Motor neuron (in vitro differentiated cells): ENCODE measurements at regions not wholly inside any gene's neighbourhood (a gene's known extent, or its start where the extent isn't known, plus 50 kb on each side); places are given as distances from the start of the nearest gene placed in this dataset.
"Not testable (repeated sequence)": the region's sequence is repeated elsewhere in the genome, so short reads cannot be mapped to it uniquely, and the experiment has no call there.

Experiments used
- ATAC-seq, 8 experiments: fragments of 200-7000 bp; cut with Tn5 transposase; replicated peaks in 6 of 8; 2 replicates each; pipeline ENCODE4 v1.8.0; 2021; ENCODE audit warnings: mild to moderate bottlenecking in 8 of 8, moderate library complexity in 8 of 8
- H3K27ac ChIP-seq, 2 donors: fragments of 250-450 bp; sonication (Bioruptor Pico); 2 replicates each; pipeline ENCODE4 v1.9.0; 2021; ENCODE audit warnings: antibody characterized with exemption in 2 of 2, mild to moderate bottlenecking in 2 of 2, moderate library complexity in 1 of 2
- H3K4me1 ChIP-seq, 2 donors: fragments of 250-450 bp; sonication (Bioruptor Pico); replicated peaks in 1 of 2; 2 replicates each; pipeline ENCODE4 v1.6.1; 2021; ENCODE audit warnings: antibody characterized with exemption in 2 of 2, mild to moderate bottlenecking in 2 of 2, moderate library complexity in 1 of 2
- H3K4me3 ChIP-seq, 5 donors: fragments of 250-450 bp; sonication (Bioruptor Pico); 2 replicates each; pipeline ENCODE4 v1.9.0; 2021; ENCODE audit warnings: antibody characterized with exemption in 5 of 5, mild to moderate bottlenecking in 5 of 5, moderate library complexity in 4 of 5
- WGBS, 10 experiments: fragments of 450-650 bp; shearing (Covaris generic); methylation state at CpG; one replicate each; pipeline ENCODE4 v1.0.0; 2022; 5-methylcytosine and 5-hydroxymethylcytosine counted together
- in situ Hi-C, 9 experiments: fragments of 400-800 bp; cut with MboI; loops; one replicate each; pipeline ENCODE4 v1.15.0; 2021; ENCODE audit warnings: low sequenced_read_pairs in 9 of 9, low pct_unique_long_range_greater_than_20kb in 2 of 9; ENCODE audit not compliant: unreplicated experiment in 9 of 9

DNA sequence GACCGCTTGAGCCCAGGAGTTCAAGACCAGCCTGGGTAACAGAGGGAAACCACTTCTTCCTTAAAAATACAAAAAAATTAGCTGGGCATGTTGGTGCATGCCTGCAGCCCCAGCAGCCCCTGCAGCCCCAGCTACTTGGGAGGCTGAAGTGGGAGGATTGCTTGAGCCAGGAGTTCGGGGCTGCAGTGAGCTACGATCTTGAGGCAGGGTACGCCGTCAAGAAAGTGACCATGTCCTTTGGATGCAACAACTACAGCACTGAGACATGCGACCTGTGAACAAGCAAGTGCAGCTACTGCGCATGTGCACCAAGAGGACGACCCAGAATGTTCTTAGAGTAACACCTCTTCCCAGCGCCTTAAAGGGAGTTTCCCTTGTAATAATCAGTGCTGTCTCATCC lies 66.6 kb upstream of the ZNF479 start:
- Histone ChIP-seq H3K4me1 (no peaks in the 10 kb centered on the region), H3K4me3 (no peak overlapping the region), H3K27ac (no peak overlapping the region)
- WGBS, 10 experiments = 33 to 83% (median 64%) methylated on average over 1 to 6 of the region's 9 CpGs; no CpG with 5 or more reads in 4 of the 10 experiments
- in situ Hi-C loops = no loop called here
- no peak for ATAC-seq

DNA sequence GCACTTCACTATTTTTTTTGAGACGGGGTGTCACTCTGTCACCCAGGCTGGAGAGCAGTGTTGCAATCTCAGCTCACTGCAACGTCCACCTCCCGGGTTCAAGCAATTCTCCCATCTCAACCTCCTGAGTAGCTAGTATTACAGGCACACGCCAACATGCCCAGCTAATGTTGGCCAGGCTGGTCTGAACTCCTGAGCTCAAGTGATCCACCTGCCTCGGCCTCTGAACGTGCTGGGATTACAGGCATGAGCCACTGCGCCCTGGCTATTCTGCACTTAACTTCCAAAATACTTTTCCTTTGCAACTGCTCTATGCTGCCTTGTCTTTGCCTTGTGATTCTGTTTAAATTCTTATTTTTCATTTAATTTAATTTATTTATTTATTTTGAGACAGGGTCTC lies 67.0 kb upstream of the ZNF479 start:
- Histone ChIP-seq H3K4me1 (no peaks in the 10 kb centered on the region), H3K27ac (no peak overlapping the region), H3K4me3 (no peak overlapping the region)
- no peak for ATAC-seq
- in situ Hi-C loops = no loop called here
- WGBS, 10 experiments = 0 to 73% (median 60%) methylated on average over 1 to 6 of the region's 7 CpGs; no CpG with 5 or more reads in 1 of the 10 experiments

DNA sequence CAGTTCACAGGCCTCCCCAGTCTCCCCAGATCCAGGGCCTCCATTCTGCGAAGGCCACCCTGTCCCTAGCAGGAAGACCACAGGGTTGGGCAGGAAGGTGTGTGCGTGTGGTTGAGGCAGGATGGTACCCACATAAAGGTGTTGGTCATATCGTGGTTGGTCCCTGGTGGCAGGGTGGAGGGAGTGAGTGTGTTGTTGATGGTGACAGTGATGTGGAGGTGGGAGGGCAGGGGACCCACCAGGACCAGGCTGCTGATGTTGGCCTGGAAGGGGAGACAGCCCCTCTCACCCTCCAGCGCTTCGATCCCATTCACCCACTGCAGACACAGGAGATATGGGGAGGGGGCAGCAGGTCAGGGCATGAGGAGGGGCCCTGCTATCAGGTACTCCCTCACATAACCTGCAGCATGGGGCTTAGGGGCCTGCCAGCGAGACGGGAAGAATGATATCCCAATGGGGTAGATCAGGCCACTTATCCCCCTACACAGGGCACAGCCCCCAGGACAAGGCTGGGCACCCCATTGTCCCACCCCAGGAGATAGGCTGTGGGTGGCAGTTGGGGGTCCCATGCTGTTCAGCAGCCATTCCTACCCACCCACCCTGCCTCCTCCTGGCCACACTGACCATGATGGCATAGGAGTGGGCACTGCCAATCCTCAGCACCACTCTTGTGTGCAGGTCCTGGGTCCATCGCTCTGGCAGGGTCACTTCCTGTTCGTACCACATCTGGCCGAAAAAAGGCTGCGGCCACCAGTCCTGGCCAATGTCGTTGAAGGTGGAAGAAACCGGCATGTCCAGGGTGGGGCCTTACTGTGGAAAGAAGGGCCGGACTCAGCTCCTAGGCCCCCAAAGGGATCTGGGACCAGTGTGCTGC lies 69.0 kb upstream of the ZNF479 start:
- H3K4me3 ChIP-seq = no peak overlapping the region
- no peak for ATAC-seq
- H3K27ac ChIP-seq = no peak overlapping the region
- in situ Hi-C loops = no loop called here
- H3K4me1 ChIP-seq = no peaks in the 10 kb centered on the region
- WGBS, 10 experiments = 10 to 80% (median 57%) methylated on average over 2 to 4 of the region's 14 CpGs; no CpG with 5 or more reads in 6 of the 10 experiments

DNA sequence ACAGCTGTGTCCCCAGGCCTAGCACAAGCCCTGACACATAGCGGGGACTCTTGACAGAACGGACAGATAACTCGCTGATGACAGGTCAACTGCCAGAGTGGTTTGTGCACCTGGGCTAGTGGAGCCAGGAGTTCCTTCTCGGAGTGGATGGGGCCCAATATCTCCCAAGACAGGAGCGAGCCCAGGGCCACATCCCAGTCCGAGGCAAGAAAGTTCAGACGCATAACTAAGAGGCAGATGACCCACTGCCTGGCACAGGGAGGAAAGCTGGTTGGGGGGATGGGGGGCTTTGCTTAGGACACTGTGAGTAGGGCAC lies 69.6 kb upstream of the ZNF479 start:
- H3K4me1 ChIP-seq = no peaks in the 10 kb centered on the region
- no peak overlapping the region for H3K27ac ChIP-seq
- in situ Hi-C loops = no loop called here
- ATAC-seq = no peak
- 0 to 100% (median 64%) methylated on average over 1 to 4 of the region's 7 CpGs; no CpG with 5 or more reads in 6 of the 10 experiments for WGBS, 10 experiments
- H3K4me3 ChIP-seq = no peak overlapping the region

DNA sequence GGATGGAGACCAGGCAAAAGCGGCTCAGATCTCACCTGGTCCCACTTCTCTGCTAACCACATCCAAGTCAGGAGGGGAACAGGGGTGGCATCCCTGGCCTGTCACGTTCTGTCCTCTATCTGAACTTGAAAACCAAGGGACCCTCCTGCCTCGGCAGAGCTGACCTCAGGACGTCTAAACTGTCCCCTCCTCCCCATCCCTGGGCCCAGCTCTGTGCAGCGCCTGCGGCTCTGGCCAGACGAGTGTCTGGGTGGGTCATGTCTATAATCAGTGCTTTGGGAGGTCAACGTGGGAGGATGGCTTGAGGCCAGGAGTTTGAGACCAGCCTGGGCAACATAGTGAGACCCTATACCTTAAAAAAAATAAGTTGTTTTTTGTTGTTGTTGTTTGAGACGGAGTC lies 70.0 kb upstream of the ZNF479 start:
- no peaks in the 10 kb centered on the region for H3K4me1 ChIP-seq
- H3K4me3 ChIP-seq = no peak overlapping the region
- in situ Hi-C loops = no loop called here
- WGBS, 10 experiments = 0 to 100% (median 29%) methylated on average over 1 to 5 of the region's 9 CpGs; no CpG with 5 or more reads in 4 of the 10 experiments
- H3K27ac ChIP-seq = no peak overlapping the region
- ATAC-seq = no peak

DNA sequence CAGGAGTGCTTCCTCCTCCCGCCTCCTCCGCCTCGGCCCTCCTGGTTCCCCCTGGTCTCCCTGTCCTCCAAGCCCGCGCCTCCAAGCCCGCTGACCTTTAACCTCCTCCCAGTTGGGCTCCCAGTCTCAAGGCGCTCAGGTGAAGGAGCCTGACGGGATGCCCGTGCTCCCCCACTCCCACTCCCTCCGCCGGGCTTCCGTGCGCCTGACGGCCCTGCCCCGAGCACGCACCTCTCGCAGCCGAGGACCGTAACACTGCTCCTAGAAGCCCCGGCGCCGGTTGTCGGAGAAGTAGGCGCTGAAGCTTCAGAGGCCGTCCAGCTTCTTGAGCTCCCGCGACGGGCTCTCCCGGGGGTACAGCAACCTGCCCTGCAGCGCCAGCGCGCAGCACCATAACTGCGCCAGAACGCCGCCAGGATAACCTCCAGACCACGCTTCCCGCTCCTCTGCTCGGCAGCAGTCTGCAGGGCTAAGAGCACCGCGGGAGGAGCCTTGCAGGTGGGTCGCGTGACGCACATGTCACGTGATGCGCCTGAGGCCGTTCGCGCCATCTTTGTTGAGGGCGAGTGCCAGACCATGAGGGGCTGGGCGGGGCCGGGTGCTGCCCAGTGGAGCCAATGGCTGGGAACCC lies 71.0 kb upstream of the ZNF479 start:
- in situ Hi-C loops = no loop called here
- H3K4me3 ChIP-seq = no peak overlapping the region
- no peak for ATAC-seq
- H3K27ac ChIP-seq = no peak overlapping the region
- 20 to 100% (median 82%) methylated on average over 1 to 21 of the region's 51 CpGs; no CpG with 5 or more reads in 5 of the 10 experiments for WGBS, 10 experiments
- no peaks in the 10 kb centered on the region for H3K4me1 ChIP-seq

DNA sequence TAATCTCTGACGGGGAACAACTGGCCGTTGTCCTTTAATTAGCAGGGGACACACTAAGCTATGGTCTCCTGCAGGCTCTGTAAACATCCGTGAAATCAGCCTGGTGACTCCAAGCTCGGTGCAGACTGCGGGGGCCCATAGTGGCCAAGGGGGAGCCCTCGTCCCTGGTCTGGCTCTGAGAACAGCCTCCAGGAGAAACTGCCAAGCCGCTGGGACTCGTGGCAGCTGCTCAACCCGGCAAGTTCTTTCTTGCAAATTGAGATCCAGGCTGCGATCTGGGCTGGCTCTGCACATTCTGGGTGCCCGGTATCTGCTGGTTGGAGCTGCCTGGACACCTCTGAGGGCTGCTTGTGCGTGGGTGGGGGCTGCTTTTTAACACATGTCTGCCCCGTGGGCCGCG lies 71.6 kb upstream of the ZNF479 start:
- ATAC-seq, H3K27ac ChIP-seq, H3K4me3 ChIP-seq, in situ Hi-C loops, H3K4me1 ChIP-seq: not testable (repeated sequence)
- 20 to 73% (median 49%) methylated on average over 1 to 11 of the region's 15 CpGs; no CpG with 5 or more reads in 4 of the 10 experiments for WGBS, 10 experiments

DNA sequence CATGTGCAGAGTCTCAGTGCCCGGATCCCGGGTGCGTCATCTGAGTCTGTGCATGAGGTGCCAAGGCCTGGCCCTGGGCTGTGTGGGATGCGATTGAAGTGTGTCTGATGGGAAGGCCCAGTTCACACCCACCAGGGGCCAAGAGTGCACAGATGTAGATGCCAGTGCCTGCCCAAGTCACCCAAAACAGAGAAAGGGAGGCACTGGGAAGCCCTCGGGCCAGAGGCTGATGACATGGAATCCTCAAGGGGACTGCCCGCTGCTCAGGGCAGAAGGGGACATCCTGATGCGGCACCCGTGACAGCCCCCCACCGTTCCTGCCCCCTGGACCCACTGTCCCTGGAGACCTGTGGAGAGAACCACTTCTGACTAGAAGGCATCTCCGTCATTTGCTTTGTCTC lies 72.2 kb upstream of the ZNF479 start:
- Histone ChIP-seq H3K4me3 (no peak overlapping the region), H3K27ac (no peak overlapping the region), H3K4me1 (no peaks in the 10 kb centered on the region)
- WGBS, 10 experiments = 0 to 57% methylated on average over 1 to 5 of the region's 10 CpGs; no CpG with 5 or more reads in 8 of the 10 experiments
- in situ Hi-C loops = no loop called here
- no peak for ATAC-seq

DNA sequence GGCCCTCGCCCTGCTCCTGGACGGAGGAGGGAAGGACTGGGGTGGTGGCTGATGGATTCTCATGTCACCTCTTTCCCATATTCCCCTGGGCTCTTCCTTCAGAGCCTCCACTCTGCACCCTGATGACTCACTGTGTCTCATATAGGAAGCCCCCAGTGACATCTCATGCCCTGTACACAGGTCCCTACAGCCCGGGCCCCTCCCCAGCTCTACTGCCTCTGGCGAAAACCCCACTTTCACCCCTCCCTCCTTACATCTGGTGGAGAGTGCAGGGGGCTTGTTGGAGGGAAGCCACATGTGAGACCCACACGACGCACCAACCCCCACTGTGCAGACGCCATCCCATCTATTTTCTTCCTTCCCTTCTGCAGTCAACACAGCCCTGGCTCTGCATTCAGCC lies 72.8 kb upstream of the ZNF479 start:
- Histone ChIP-seq H3K27ac (no peak overlapping the region), H3K4me3 (no peak overlapping the region), H3K4me1 (no peaks in the 10 kb centered on the region)
- in situ Hi-C loops = no loop called here
- WGBS, 10 experiments = 20 to 69% (median 30%) methylated on average over 1 to 3 of the region's 7 CpGs; no CpG with 5 or more reads in 6 of the 10 experiments
- ATAC-seq = no peak

DNA sequence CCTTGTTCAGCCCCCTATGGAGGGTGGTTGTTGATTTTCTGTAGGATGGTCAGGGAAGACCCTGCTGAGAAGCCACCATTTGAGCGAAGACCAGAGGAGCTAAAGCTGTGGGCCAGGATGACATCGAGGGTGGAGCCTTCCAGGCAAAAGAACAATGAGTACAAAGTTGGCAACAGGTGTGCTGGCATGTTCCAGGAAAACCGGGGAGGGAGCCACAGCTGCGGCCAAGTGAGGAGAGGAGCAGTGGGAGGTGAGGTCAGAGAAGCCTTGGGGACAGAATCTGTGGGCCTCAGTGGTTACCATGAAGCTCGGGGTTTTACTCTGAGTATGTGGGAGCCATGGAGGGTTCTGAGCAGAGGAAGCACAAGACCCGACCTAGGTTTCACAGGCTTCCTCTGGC lies 75.6 kb upstream of the ZNF479 start:
- in situ Hi-C loops = no loop called here
- H3K4me3 ChIP-seq = no peak overlapping the region
- H3K27ac ChIP-seq = no peak overlapping the region
- no peak for ATAC-seq
- H3K4me1 ChIP-seq = no peaks in the 10 kb centered on the region
- WGBS, 10 experiments = 0 to 28% (median 13%) methylated on average over 1 to 5 of the region's 6 CpGs; no CpG with 5 or more reads in 2 of the 10 experiments

DNA sequence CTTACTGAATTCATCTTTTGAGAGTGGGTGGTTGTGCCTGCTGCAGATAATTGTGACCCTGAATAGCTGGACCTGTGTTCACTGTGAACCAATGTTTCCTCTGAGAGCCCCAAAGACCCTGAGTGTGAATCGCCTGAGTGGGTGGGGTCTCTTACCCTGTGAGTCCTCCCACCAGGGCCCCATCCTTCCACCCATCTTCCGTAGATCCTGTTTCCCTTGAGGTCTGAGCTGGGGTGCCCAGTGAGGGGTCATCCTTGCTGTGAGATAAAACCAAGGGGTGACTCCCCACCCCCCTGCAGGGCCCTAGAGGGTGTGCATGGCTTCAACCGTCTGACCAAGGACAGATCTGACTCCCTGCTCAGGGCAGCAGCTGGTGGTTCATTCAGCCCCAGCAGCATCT lies 78.0 kb upstream of the ZNF479 start:
- in situ Hi-C loops = no loop called here
- WGBS, 10 experiments = 0 to 17% methylated on average over 1 of the region's 3 CpGs; no CpG with 5 or more reads in 8 of the 10 experiments
- H3K27ac ChIP-seq = no peak overlapping the region

DNA sequence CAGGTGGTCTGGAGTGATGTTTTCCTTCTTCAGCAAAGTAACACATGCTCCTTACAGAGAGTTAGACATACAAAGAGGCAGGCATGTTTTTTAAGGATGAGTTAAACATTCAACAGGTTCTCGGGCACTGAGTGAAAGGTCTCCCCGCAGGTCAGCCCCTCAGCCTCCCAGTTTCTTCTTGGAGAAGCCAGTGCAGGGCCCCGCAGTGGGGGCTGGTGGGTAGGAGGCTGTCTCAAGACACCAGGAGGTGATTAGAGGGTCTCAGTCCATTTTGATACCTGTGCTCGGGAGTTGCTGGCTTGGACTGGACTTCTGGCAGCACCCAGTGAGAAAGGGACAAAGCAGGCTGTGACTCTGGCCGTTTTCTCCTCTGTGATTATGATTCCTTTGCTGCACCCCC lies 78.6 kb upstream of the ZNF479 start:
- no peak for ATAC-seq
- WGBS, 10 experiments = 7 to 30% (median 7%) methylated on average over 2 to 4 of the region's 5 CpGs; no CpG with 5 or more reads in 7 of the 10 experiments

More for the DNA sequence above, 78.0 kb upstream of the ZNF479 start:
- Histone ChIP-seq H3K4me3 (no peak overlapping the region), H3K4me1 (no peaks in the 10 kb centered on the region)
- no peak for ATAC-seq

DNA sequence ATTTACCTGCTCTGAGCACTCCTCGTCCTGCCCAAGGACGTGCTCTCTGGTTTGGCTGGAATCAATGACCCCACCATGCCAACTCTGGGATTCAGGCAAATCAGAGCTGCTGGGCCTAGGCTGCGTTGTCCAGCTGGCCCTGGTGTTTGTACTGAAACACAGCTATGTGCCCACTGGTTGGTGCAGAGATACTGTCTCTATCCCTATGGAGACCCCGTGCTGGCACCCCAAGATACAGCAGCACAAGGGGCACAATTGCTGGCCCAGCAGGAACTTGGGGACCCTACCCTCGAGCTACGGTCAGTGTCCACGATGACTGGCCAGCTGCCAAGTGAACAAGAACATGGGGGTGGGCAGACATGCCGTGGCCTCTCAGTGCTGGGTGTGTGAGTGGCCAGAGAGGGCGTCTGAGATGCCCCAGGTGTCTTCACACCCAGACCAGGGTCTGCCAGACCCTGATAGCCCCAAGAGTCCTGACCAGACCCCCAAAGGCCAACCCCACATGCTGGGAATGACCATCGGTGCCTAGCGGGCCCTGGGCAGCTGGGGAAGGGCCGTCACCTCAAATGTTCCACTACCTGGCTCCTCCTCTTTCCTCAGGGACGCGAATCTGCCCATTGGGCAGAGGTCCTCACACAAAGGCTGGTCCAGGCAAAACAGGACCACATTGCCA lies 79.3 kb upstream of the ZNF479 start:
- Histone ChIP-seq H3K4me1 (no peaks in the 10 kb centered on the region), H3K4me3 (no peak overlapping the region), H3K27ac (no peak overlapping the region)
- ATAC-seq = no peak
- WGBS, 10 experiments = 0 to 50% (median 30%) methylated on average over 1 to 4 of the region's 14 CpGs; no CpG with 5 or more reads in 5 of the 10 experiments
- in situ Hi-C loops = no loop called here

More for the DNA sequence above, 78.6 kb upstream of the ZNF479 start:
- H3K4me1 ChIP-seq = no peaks in the 10 kb centered on the region
- H3K27ac ChIP-seq = no peak overlapping the region
- H3K4me3 ChIP-seq = no peak overlapping the region
- in situ Hi-C loops = no loop called here
